BJ (cell line): ENCODE measurements at regions not wholly inside any gene's neighbourhood (a gene's known extent, or its start where the extent isn't known, plus 50 kb on each side); places are given as distances from the start of the nearest gene placed in this dataset.
"Not testable (repeated sequence)": the region's sequence is repeated elsewhere in the genome, so short reads cannot be mapped to it uniquely, and the experiment has no call there.

Source experiments
- CTCF ChIA-PET: fragments of 350-600 bp; formaldehyde crosslinking; extraction: SDS; loops from one replicate; lab custom pipeline; 2021; ENCODE audit warnings: antibody characterized with exemption, inconsistent platforms; lab: Yijun Ruan, JAX
- POLR2A ChIA-PET: fragments of 300-600 bp; sonication (Branson Sonifier 250); formaldehyde crosslinking; extraction: SDS; loops from one replicate; lab custom pipeline; 2021; ENCODE audit warnings: antibody characterized with exemption; lab: Charles Lee
- DNase-seq: peaks from one replicate; pipeline ENCODE4 v3.0.0-alpha.2; 2011; ENCODE audit warnings: low read depth
- H3K27me3 ChIP-seq: 2 replicates; pipeline ENCODE4 v1.6.0; 2011; ENCODE audit warnings: low read length; ENCODE audit not compliant: control insufficient read depth, insufficient read depth
- H3K36me3 ChIP-seq: 2 replicates; pipeline ENCODE4 v1.5.1; 2011; ENCODE audit warnings: low read length; ENCODE audit not compliant: control insufficient read depth, insufficient read depth
- H3K4me3 ChIP-seq: 2 replicates; pipeline ENCODE4 v1.5.1; 2011; ENCODE audit warnings: low read depth, mild to moderate bottlenecking, control low read depth, low read length
- CTCF ChIP-seq: IDR thresholded peaks from 2 replicates; pipeline ENCODE4 v1.5.1; 2011; ENCODE audit warnings: low read depth, mild to moderate bottlenecking, control low read depth, inconsistent platforms, low read length, moderate library complexity; ENCODE audit not compliant: insufficient read depth

DNA sequence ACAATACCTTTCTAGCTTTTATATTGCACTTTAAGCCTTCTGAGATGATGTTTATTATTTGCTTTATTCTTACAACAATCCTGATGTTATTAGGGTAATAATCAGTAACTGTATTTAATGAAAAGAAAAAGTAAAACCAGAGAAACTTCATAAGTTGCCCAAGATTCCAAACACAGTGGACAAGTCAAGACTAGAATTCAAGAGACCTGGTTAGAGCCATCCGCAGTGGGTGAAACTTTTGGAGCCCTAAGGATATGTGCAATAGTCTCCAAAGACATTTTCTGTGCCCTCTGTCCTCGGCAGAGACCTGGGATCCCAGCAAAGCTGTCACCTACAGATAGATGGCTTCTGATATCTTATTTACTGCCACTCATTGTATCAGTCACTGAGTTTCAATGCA, 106.8 kb upstream of the DPT start:
- ChIA-PET POLR2A (no interaction called here), CTCF (no interaction called here)
- H3K4me3 ChIP-seq: no peak overlapping the region
- DNase-seq: no peak
- H3K27me3 ChIP-seq: no peaks in the 10 kb centered on the region
- no peak for TF ChIP-seq CTCF
- H3K36me3 ChIP-seq: no peaks in the 10 kb centered on the region

DNA sequence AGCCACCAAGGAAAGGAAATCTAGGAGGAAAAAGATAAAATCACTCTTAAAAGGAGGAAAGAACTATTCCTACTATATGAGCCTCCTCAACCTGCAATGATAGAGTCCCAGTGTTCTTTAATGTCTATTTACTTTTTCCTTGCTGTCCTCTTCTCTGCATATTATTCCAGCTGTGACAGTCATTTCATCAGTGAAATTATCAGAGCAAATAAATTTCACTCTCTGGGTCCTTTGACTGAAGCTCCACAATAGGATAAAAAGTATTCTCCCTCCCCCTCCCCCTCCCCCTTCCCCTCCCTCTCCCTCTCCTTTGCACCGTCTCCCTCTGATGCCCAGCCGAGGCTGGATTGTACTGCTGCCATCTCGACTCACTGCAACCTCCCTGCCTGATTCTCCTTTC, 107.5 kb upstream of the DPT start:
- POLR2A ChIA-PET: no interaction called here
- CTCF ChIA-PET: no interaction called here

GRCh38 chr1:168837230-168837629, 108.2 kb upstream of the DPT start:
- CTCF ChIA-PET, POLR2A ChIA-PET, H3K4me3 ChIP-seq, H3K36me3 ChIP-seq, DNase-seq, H3K27me3 ChIP-seq: not testable (repeated sequence)

More for the DNA sequence above, 107.5 kb upstream of the DPT start:
- Histone ChIP-seq H3K36me3 (no peaks in the 10 kb centered on the region), H3K4me3 (no peak overlapping the region), H3K27me3 (no peaks in the 10 kb centered on the region)
- DNase-seq: no peak
- no peak for TF ChIP-seq CTCF

DNA sequence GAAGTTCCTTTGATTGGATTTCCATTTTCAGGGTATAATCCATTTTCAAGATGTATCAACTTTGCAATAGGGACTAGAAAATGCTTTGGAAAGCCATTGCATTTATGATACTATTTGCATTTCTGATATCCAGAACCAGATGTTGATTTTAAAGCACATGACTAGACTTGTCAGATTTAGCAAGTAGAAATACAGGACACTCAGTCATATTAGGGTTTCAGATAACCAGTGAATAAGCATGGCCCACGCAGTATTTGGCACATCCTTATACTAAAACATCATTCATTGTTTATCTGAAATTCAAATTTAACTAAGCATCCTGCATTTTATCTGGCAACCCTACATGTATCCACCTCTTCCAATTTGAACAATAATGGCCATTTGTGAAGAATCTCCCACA, 113.3 kb upstream of the DPT start:
- ChIA-PET POLR2A (no interaction called here), CTCF (no interaction called here)
- TF ChIP-seq CTCF: no peak
- H3K36me3 ChIP-seq: no peaks in the 10 kb centered on the region
- H3K27me3 ChIP-seq: no peaks in the 10 kb centered on the region
- DNase-seq: no peak
- no peak overlapping the region for H3K4me3 ChIP-seq

GRCh38 chr1:168842916-168843315, 113.9 kb upstream of the DPT start:
- H3K27me3 ChIP-seq: no peaks in the 10 kb centered on the region
- POLR2A ChIA-PET: no interaction called here
- no peaks in the 10 kb centered on the region for H3K36me3 ChIP-seq
- no peak for DNase-seq
- TF ChIP-seq CTCF: no peak
- CTCF ChIA-PET: no interaction called here
- H3K4me3 ChIP-seq: no peak overlapping the region

GRCh38 chr1:168843401-168843800, 114.4 kb upstream of the DPT start:
- POLR2A ChIA-PET: no interaction called here
- CTCF ChIA-PET: no interaction called here
- H3K36me3 ChIP-seq: no peaks in the 10 kb centered on the region
- no peak for DNase-seq
- no peak overlapping the region for H3K4me3 ChIP-seq
- no peak for TF ChIP-seq CTCF
- H3K27me3 ChIP-seq: no peaks in the 10 kb centered on the region
